HEK293 (cell line): ENCODE measurements at regions not wholly inside any gene's neighbourhood (a gene's known extent, or its start where the extent isn't known, plus 50 kb on each side); places are given as distances from the start of the nearest gene placed in this dataset.

ENCODE experiments used
- CTCF ChIA-PET: fragments of 350-600 bp; formaldehyde crosslinking; extraction: SDS; loops from one replicate; lab custom pipeline; 2021; ENCODE audit warnings: antibody characterized with exemption; lab: Yijun Ruan, JAX
- POLR2A ChIA-PET: fragments of 300-600 bp; formaldehyde crosslinking; extraction: SDS; loops from one replicate; lab custom pipeline; 2020; ENCODE audit warnings: antibody characterized with exemption, inconsistent platforms; lab: Yijun Ruan, JAX
- H3K27ac ChIP-seq: fragments of 200-500 bp; sonication (Bioruptor generic); 2 replicates; pipeline ENCODE4 v1.5.1; 2014; ENCODE audit warnings: low read depth, low read length, control low read depth, inconsistent platforms; ENCODE audit errors: extremely low read depth
- H3K36me3 ChIP-seq, 2 experiments: fragments of 200-500 bp in 1 of 2; sonication (Bioruptor generic) in 1 of 2; 1 replicate in 1 of 2; 2 replicates in 1 of 2; pipeline ENCODE4 v1.5.1; 2014 to 2017; ENCODE audit warnings: inconsistent platforms in 2 of 2, low read length in 2 of 2; ENCODE audit not compliant: control insufficient read depth in 2 of 2, insufficient read depth in 1 of 2
- H3K4me1 ChIP-seq: fragments of 200-500 bp; sonication (Bioruptor generic); 2 replicates; pipeline ENCODE4 v1.5.1; 2014; ENCODE audit warnings: mild to moderate bottlenecking, low read length, inconsistent platforms; ENCODE audit not compliant: control insufficient read depth, insufficient read depth
- H3K4me3 ChIP-seq: 2 replicates; pipeline ENCODE4 v1.5.1; 2011; ENCODE audit warnings: low read depth, mild to moderate bottlenecking, control low read depth, low read length, moderate library complexity
- H3K9me3 ChIP-seq: fragments of 200-500 bp; sonication (Bioruptor generic); 2 replicates; pipeline ENCODE4 v1.5.1; 2014; ENCODE audit warnings: low read depth, low read length, inconsistent platforms; ENCODE audit not compliant: control insufficient read depth, insufficient read depth
- GLI4 ChIP-seq: fragments of 450-650 bp; formaldehyde crosslinking; IDR thresholded peaks from 2 replicates; pipeline ENCODE4 v1.5.1; 2016; ENCODE audit warnings: missing biosample characterization, missing genetic modification characterization
- HOXA7 ChIP-seq: sonication (generic); formaldehyde crosslinking; IDR thresholded peaks from 2 replicates; pipeline ENCODE4 v1.8.1; 2022; ENCODE audit warnings: missing genetic modification reagents, borderline replicate concordance
- KLF1 ChIP-seq: fragments of 450-650 bp; formaldehyde crosslinking; IDR thresholded peaks from 2 replicates; pipeline ENCODE4 v1.5.1; 2016; ENCODE audit warnings: missing biosample characterization, missing genetic modification characterization
- KLF10 ChIP-seq: fragments of 450-650 bp; IDR thresholded peaks from 2 replicates; pipeline ENCODE4 v1.5.1; 2018; ENCODE audit warnings: missing biosample characterization, mild to moderate bottlenecking, missing genetic modification characterization
- OSR2 ChIP-seq: fragments of 450-650 bp; formaldehyde crosslinking; IDR thresholded peaks from 2 replicates; pipeline ENCODE4 v1.5.1; 2016; ENCODE audit warnings: missing biosample characterization, missing genetic modification characterization
- ZBTB49 ChIP-seq: fragments of 450-650 bp; formaldehyde crosslinking; IDR thresholded peaks from 2 replicates; pipeline ENCODE4 v1.5.1; 2016; ENCODE audit warnings: missing biosample characterization, missing genetic modification characterization, low read depth
- ZFP69B ChIP-seq: fragments of 450-650 bp; formaldehyde crosslinking; IDR thresholded peaks from 2 replicates; pipeline ENCODE4 v1.5.1; 2016; ENCODE audit warnings: missing biosample characterization, missing genetic modification characterization
- ZNF214 ChIP-seq: fragments of 450-650 bp; formaldehyde crosslinking; IDR thresholded peaks from 2 replicates; pipeline ENCODE4 v1.5.1; 2017; ENCODE audit warnings: missing biosample characterization, mild to moderate bottlenecking, missing genetic modification characterization, borderline replicate concordance
- ZNF274 ChIP-seq, 2 experiments: fragments of 200-500 bp in 1 of 2; fragments of 450-650 bp in 1 of 2; sonication (Bioruptor generic) in 1 of 2; formaldehyde crosslinking in 1 of 2; IDR thresholded peaks; 2 replicates each; pipeline versions ENCODE4 v1.5.1 to v1.6.1; 2014 to 2016; ENCODE audit warnings: borderline replicate concordance in 1 of 2, inconsistent platforms in 1 of 2, low read length in 1 of 2, missing biosample characterization in 1 of 2, missing genetic modification characterization in 1 of 2
- ZNF280D ChIP-seq: fragments of 450-650 bp; formaldehyde crosslinking; IDR thresholded peaks from 2 replicates; pipeline ENCODE4 v1.5.1; 2016; ENCODE audit warnings: missing biosample characterization, missing genetic modification characterization
- ZNF335 ChIP-seq: fragments of 450-650 bp; formaldehyde crosslinking; conservative IDR thresholded peaks from 2 replicates; pipeline ENCODE4 v1.5.1; 2016; ENCODE audit warnings: missing biosample characterization, missing genetic modification characterization
- ZNF341 ChIP-seq: fragments of 450-650 bp; formaldehyde crosslinking; IDR thresholded peaks from 2 replicates; pipeline ENCODE4; 2016; ENCODE audit warnings: low read depth, missing biosample characterization, missing genetic modification characterization
- ZNF433 ChIP-seq: fragments of 450-650 bp; formaldehyde crosslinking; IDR thresholded peaks from 2 replicates; pipeline ENCODE4 v1.5.1; 2016; ENCODE audit warnings: missing biosample characterization, missing genetic modification characterization, low read depth
- ZNF544 ChIP-seq: fragments of 450-650 bp; formaldehyde crosslinking; IDR thresholded peaks from 2 replicates; pipeline ENCODE4 v1.5.0; 2017; ENCODE audit warnings: missing biosample characterization, missing genetic modification characterization
- ZNF626 ChIP-seq: fragments of 450-650 bp; sonication (Bioruptor Pico); formaldehyde crosslinking; IDR thresholded peaks from 2 replicates; pipeline ENCODE4 v1.5.1; 2018; ENCODE audit warnings: missing biosample characterization, missing genetic modification characterization, inconsistent platforms
- ZNF664 ChIP-seq: fragments of 450-650 bp; formaldehyde crosslinking; IDR thresholded peaks from 2 replicates; pipeline ENCODE4 v1.5.1; 2016; ENCODE audit warnings: missing biosample characterization, missing genetic modification characterization
- ZNF792 ChIP-seq: fragments of 450-650 bp; formaldehyde crosslinking; IDR thresholded peaks from 2 replicates; pipeline ENCODE4 v1.5.1; 2016; ENCODE audit warnings: missing biosample characterization, missing genetic modification characterization
- TF ChIP-seq, protein P1 (sequence below): fragments of 450-650 bp; formaldehyde crosslinking; IDR thresholded peaks from 2 replicates; pipeline ENCODE4 v1.5.1; 2017; ENCODE audit warnings: missing biosample characterization, missing genetic modification characterization
- TF ChIP-seq, protein P2 (sequence below): fragments of 450-650 bp; formaldehyde crosslinking; IDR thresholded peaks from 2 replicates; pipeline ENCODE4 v1.5.1; 2017; ENCODE audit warnings: missing biosample characterization, missing genetic modification characterization
- TF ChIP-seq, protein P3 (sequence below): fragments of 450-650 bp; formaldehyde crosslinking; IDR thresholded peaks from 2 replicates; pipeline ENCODE4 v1.5.1; 2016; ENCODE audit warnings: missing biosample characterization, missing genetic modification characterization
- TF ChIP-seq, protein P4 (sequence below): fragments of 450-650 bp; formaldehyde crosslinking; IDR thresholded peaks from 2 replicates; pipeline ENCODE4 v1.5.1; 2016; ENCODE audit warnings: missing biosample characterization, missing genetic modification characterization

- TF ChIP-seq ZBTB49 (tag by site-specific recombination) = no peak
- TF ChIP-seq ZFP69B (tag by site-specific recombination) = no peak
- TF ChIP-seq, all 188 proteins: peak for 0
Observed at GRCh38 chr5:92990771-92991170, 590.2 kb downstream of the NR2F1-AS1 start (continued).

DNA sequence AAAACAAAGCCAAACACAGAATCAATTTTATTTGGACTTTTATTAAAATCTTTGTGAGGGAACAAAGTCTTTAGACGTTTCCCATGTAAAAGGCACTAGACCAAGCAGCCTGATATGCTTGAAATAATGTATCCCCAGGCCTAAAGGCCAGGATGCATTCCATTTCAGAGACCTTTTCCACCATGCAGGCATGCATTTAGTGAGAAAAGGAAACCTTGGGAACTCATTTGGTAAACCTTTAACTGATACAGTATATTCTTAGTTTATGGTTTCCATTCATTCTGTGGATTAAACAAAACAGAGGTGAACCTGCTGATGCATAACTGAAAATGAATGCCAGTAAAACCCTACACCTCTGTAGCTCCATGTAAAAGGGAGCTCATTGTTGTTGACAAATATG lies 600.0 kb downstream of the NR2F1-AS1 start:
- CTCF ChIA-PET = no interaction called here
- H3K4me3 ChIP-seq = no peak overlapping the region
- H3K27ac ChIP-seq = no peak overlapping the region
- H3K4me1 ChIP-seq = no peaks in the 10 kb centered on the region
- POLR2A ChIA-PET = no interaction called here
- TF ChIP-seq, protein P1, sequence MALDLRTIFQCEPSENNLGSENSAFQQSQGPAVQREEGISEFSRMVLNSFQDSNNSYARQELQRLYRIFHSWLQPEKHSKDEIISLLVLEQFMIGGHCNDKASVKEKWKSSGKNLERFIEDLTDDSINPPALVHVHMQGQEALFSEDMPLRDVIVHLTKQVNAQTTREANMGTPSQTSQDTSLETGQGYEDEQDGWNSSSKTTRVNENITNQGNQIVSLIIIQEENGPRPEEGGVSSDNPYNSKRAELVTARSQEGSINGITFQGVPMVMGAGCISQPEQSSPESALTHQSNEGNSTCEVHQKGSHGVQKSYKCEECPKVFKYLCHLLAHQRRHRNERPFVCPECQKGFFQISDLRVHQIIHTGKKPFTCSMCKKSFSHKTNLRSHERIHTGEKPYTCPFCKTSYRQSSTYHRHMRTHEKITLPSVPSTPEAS (tag by site-specific recombination) = no peak
- no peak for TF ChIP-seq GLI4
- TF ChIP-seq HOXA7 (CRISPR knock-in tag) = no peak
- no peak for TF ChIP-seq KLF10 (tag by site-specific recombination)
- no peak for TF ChIP-seq ZNF335 (tag by site-specific recombination)
- TF ChIP-seq ZNF280D (tag by site-specific recombination) = no peak
- TF ChIP-seq ZNF664 = no peak
- no peaks in the 10 kb centered on the region for H3K36me3 ChIP-seq
- no peaks in the 10 kb centered on the region for H3K9me3 ChIP-seq

GRCh38 chr5:92980491-92980890 lies 600.5 kb downstream of the NR2F1-AS1 start:
- H3K9me3 ChIP-seq = no peaks in the 10 kb centered on the region
- POLR2A ChIA-PET = no interaction called here

More at GRCh38 chr5:92980491-92980890, 600.5 kb downstream of the NR2F1-AS1 start:
- Histone ChIP-seq H3K27ac (no peak overlapping the region), H3K4me1 (no peaks in the 10 kb centered on the region), H3K4me3 (no peak overlapping the region), H3K36me3 (no peaks in the 10 kb centered on the region)
- CTCF ChIA-PET = interaction anchor here (0.6 kb wide), 1 partner anchor 69 kb away, joined by 3 read pairs; no protein-coding TSS in a partner anchor
- TF ChIP-seq HOXA7 (CRISPR knock-in tag) (no peak), ZNF433 (tag by site-specific recombination) (no peak), ZNF214 (tag by site-specific recombination) (no peak), KLF1 (tag by site-specific recombination) (no peak), ZNF341 (tag by site-specific recombination) (no peak), ZNF544 (tag by site-specific recombination) (no peak), OSR2 (tag by site-specific recombination) (no peak), ZNF274 (IDR thresholded peaks at IDR 0.05; ENCODE audit: low read length) (no peak), ZNF274 (tag by site-specific recombination; IDR thresholded peaks at IDR 0.05; ENCODE audit: borderline replicate concordance) (no peak), ZNF626 (tag by site-specific recombination) (no peak), ZNF792 (no peak)
- TF ChIP-seq, protein P2, sequence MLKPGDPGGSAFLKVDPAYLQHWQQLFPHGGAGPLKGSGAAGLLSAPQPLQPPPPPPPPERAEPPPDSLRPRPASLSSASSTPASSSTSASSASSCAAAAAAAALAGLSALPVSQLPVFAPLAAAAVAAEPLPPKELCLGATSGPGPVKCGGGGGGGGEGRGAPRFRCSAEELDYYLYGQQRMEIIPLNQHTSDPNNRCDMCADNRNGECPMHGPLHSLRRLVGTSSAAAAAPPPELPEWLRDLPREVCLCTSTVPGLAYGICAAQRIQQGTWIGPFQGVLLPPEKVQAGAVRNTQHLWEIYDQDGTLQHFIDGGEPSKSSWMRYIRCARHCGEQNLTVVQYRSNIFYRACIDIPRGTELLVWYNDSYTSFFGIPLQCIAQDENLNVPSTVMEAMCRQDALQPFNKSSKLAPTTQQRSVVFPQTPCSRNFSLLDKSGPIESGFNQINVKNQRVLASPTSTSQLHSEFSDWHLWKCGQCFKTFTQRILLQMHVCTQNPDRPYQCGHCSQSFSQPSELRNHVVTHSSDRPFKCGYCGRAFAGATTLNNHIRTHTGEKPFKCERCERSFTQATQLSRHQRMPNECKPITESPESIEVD (tag by site-specific recombination) = no peak
- TF ChIP-seq, protein P3, sequence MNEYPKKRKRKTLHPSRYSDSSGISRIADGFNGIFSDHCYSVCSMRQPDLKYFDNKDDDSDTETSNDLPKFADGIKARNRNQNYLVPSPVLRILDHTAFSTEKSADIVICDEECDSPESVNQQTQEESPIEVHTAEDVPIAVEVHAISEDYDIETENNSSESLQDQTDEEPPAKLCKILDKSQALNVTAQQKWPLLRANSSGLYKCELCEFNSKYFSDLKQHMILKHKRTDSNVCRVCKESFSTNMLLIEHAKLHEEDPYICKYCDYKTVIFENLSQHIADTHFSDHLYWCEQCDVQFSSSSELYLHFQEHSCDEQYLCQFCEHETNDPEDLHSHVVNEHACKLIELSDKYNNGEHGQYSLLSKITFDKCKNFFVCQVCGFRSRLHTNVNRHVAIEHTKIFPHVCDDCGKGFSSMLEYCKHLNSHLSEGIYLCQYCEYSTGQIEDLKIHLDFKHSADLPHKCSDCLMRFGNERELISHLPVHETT (tag by site-specific recombination) = no peak
- TF ChIP-seq, protein P4, sequence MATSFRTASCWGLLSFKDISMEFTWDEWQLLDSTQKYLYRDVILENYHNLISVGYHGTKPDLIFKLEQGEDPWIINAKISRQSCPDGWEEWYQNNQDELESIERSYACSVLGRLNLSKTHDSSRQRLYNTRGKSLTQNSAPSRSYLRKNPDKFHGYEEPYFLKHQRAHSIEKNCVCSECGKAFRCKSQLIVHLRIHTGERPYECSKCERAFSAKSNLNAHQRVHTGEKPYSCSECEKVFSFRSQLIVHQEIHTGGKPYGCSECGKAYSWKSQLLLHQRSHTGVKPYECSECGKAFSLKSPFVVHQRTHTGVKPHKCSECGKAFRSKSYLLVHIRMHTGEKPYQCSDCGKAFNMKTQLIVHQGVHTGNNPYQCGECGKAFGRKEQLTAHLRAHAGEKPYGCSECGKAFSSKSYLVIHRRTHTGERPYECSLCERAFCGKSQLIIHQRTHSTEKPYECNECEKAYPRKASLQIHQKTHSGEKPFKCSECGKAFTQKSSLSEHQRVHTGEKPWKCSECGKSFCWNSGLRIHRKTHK (tag by site-specific recombination) = no peak
